ENCODE measurements at regions not wholly inside any gene's neighbourhood (a gene's known extent, or its start where the extent isn't known, plus 50 kb on each side); places are given as distances from the start of the nearest gene placed in this dataset.
"Not testable (repeated sequence)": the region's sequence is repeated elsewhere in the genome, so short reads cannot be mapped to it uniquely, and the experiment has no call there.

DNA sequence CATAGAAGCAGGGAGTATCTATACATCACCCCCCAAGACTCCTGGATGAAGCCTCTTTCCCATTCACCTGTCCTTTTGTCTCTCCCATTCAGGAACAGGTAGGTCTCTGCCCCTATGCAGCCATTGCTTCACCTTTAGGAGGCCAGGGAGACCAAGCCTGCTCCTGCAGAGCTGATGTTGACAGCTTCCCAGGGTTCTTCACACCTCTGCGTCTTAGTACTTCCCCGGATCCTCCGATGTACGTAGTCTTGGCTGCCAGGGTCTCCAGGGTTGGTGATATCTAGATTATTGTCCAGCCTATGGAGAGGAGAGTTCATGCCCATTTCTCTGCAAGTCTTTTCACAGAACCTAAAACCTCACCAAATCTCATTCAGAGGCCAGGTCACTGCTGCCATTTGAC, 365.7 kb upstream of the KLF6 start:
- DNase-seq (ENCODE audit: low read depth), result no peak
- H3K4me3 ChIP-seq (ENCODE audit: low read depth, low read length), result no peak overlapping the region
- no peak for TF ChIP-seq CTCF (conservative IDR thresholded peaks at IDR 0.05; ENCODE audit: low read depth, low read length)

GRCh38 chr10:4149460-4149859, 364.5 kb upstream of the KLF6 start:
- not testable (repeated sequence) for H3K4me3 ChIP-seq (ENCODE audit: low read depth, low read length); DNase-seq (ENCODE audit: low read depth)

- TF ChIP-seq CTCF (conservative IDR thresholded peaks at IDR 0.05; ENCODE audit: low read depth, low read length), result no peak
- no peak for DNase-seq (ENCODE audit: low read depth)
- H3K4me3 ChIP-seq (ENCODE audit: low read depth, low read length), result no peak overlapping the region
Observed at GRCh38 chr10:4147245-4147644, 362.2 kb upstream of the KLF6 start.

- no peak for TF ChIP-seq CTCF (conservative IDR thresholded peaks at IDR 0.05; ENCODE audit: low read depth, low read length)
- no peak for DNase-seq (ENCODE audit: low read depth)
- no peak overlapping the region for H3K4me3 ChIP-seq (ENCODE audit: low read depth, low read length)
Observed at GRCh38 chr10:4144817-4145216, 359.8 kb upstream of the KLF6 start.

GRCh38 chr10:4141471-4141870, 356.5 kb upstream of the KLF6 start:
- DNase-seq (ENCODE audit: low read depth), result no peak
- H3K4me3 ChIP-seq (ENCODE audit: low read depth, low read length), result no peak overlapping the region
- TF ChIP-seq CTCF (conservative IDR thresholded peaks at IDR 0.05; ENCODE audit: low read depth, low read length), result no peak

GRCh38 chr10:4138146-4138721, 353.2 kb upstream of the KLF6 start:
- TF ChIP-seq CTCF (conservative IDR thresholded peaks at IDR 0.05; ENCODE audit: low read depth, low read length), result no peak
- no peak overlapping the region for H3K4me3 ChIP-seq (ENCODE audit: low read depth, low read length)
- DNase-seq (ENCODE audit: low read depth), result no peak

DNA sequence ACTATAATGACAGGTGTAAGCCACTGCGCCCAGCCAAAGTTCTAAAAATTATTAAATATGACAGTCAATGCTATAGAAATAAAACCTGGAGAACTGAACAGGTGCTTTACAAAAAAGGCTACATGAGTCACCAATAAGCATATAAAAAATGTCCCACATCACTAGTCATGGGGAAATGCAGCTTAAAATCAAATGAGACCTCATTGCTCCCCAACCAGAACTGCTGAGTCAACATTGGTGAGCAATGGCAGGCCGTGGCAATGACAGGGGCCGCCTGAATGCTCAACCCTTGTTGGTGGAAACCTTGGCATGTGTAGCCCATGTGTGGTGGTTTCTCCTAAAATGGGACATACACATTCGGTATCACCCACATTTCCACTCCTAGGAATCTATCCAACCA, 352.3 kb upstream of the KLF6 start:
- no peak for DNase-seq (ENCODE audit: low read depth)
- no peak for TF ChIP-seq CTCF (conservative IDR thresholded peaks at IDR 0.05; ENCODE audit: low read depth, low read length)
- H3K4me3 ChIP-seq (ENCODE audit: low read depth, low read length), result no peak overlapping the region
